ENCODE measurements at regions not wholly inside any gene's neighbourhood (a gene's known extent, or its start where the extent isn't known, plus 50 kb on each side); places are given as distances from the start of the nearest gene placed in this dataset.

DNA sequence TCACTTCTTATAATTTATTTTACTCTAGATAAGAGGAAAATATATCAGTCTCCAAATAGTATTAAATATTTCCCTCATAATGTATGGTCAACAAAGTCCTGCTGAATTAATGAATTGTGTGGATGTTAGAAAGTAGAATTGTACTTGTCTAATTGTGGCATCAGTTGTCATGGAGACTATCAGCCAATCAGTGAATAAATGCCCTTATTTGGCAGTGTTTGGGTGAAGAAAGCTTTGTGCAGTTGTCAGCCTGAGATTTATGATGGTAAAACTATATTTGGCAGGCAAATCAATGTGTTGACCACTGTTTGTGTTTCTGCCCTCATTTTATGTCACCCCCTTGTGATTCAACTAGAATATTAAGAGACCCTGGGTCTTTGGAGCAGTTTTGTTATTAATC is 293.6 kb upstream of the MDFIC2 start:
- intact Hi-C loops (cut with micrococcal nuclease), result no loop called here
- peaks cover 0 to 2% (median 0%) of the 10 kb centered on the region in 7 donors for H3K9me3 Mint-ChIP-seq

DNA sequence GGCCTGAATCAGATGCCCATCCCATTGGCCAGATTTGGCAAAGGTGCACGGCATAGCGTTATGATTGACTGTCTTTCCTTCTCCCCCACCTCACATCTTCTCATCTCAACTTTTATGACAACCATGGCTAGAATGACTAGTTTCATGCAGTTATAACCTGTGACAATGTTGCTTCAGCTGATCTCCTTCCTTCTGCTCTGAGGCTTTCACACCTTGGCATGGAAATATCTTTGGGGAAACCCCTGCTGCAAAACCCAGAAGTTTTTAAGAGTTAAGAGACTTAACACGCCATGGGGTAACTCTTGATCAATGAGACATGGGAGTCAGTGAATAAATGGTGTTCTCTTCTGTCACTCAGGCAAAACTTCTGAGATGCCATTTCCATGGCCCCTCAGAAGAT is 290.7 kb upstream of the MDFIC2 start:
- no peak overlapping the region for H3K4me3 Mint-ChIP-seq
- Histone ChIP-seq H3K4me1 (ENCODE audit: control insufficient read depth in 1 of 2, insufficient read depth in 2 of 2, low read length in 2 of 2) (no peaks in the 10 kb centered on the region), H3K4me2 (replicated peaks; ENCODE audit: extremely low read depth, low read length, poor library complexity, severe bottlenecking) (no peak overlapping the region), H3K27me3 (ENCODE audit: control insufficient read depth in 2 of 2, insufficient read depth in 2 of 2, low read length in 2 of 2) (no peaks in the 10 kb centered on the region), H3K27ac (ENCODE audit: low read depth in 1 of 2, low read length in 2 of 2) (no peak overlapping the region), H3K9ac (ENCODE audit: insufficient read depth, low read length, poor library complexity, severe bottlenecking) (no peak overlapping the region), H3K4me3 (replicated peaks in 1 of 3; ENCODE audit: low read depth in 2 of 3, low read length in 3 of 3) (no peak overlapping the region), H3K79me2 (ENCODE audit: insufficient read depth, low read length) (no peaks in the 10 kb centered on the region), H3K9me3 (replicated peaks in 1 of 2; ENCODE audit: control insufficient read depth in 1 of 2, insufficient read depth in 1 of 2, low read length in 2 of 2) (no peaks in the 10 kb centered on the region), H2AFZ (ENCODE audit: insufficient read depth, low read depth, low read length, poor library complexity, severe bottlenecking) (no peak overlapping the region), H3K36me3 (replicated peaks in 1 of 2; ENCODE audit: control insufficient read depth in 1 of 2, insufficient read depth in 2 of 2, low read length in 2 of 2) (no peaks in the 10 kb centered on the region), H4K20me1 (ENCODE audit: insufficient read depth, low read length) (no peaks in the 10 kb centered on the region)
- DNase-seq, result no peak
- TF ChIP-seq, protein P1, sequence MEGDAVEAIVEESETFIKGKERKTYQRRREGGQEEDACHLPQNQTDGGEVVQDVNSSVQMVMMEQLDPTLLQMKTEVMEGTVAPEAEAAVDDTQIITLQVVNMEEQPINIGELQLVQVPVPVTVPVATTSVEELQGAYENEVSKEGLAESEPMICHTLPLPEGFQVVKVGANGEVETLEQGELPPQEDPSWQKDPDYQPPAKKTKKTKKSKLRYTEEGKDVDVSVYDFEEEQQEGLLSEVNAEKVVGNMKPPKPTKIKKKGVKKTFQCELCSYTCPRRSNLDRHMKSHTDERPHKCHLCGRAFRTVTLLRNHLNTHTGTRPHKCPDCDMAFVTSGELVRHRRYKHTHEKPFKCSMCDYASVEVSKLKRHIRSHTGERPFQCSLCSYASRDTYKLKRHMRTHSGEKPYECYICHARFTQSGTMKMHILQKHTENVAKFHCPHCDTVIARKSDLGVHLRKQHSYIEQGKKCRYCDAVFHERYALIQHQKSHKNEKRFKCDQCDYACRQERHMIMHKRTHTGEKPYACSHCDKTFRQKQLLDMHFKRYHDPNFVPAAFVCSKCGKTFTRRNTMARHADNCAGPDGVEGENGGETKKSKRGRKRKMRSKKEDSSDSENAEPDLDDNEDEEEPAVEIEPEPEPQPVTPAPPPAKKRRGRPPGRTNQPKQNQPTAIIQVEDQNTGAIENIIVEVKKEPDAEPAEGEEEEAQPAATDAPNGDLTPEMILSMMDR (IDR thresholded peaks at IDR 0.05), result no peak
- no peaks in the 10 kb centered on the region for H3K36me3 Mint-ChIP-seq
- WGBS (ENCODE audit: insufficient coverage), result 61% methylated on average over 3 of the region's 3 CpGs
- H3K27ac Mint-ChIP-seq, result no peak overlapping the region
- intact Hi-C loops (cut with micrococcal nuclease), result no loop called here
- H3K4me1 Mint-ChIP-seq, result no peaks in the 10 kb centered on the region
- H3K27me3 Mint-ChIP-seq (ENCODE audit: low read depth in 3 of 3), result no peaks in the 10 kb centered on the region
- H3K9me3 Mint-ChIP-seq, result peaks cover 0 to 3% (median 0%) of the 10 kb centered on the region in 7 donors

More for the DNA sequence above, 293.6 kb upstream of the MDFIC2 start:
- H3K4me1 ChIP-seq (ENCODE audit: control insufficient read depth in 1 of 2, insufficient read depth in 2 of 2, low read length in 2 of 2), result no peaks in the 10 kb centered on the region
- H4K20me1 ChIP-seq (ENCODE audit: insufficient read depth, low read length), result no peaks in the 10 kb centered on the region
- no peak overlapping the region for H3K9ac ChIP-seq (ENCODE audit: insufficient read depth, low read length, poor library complexity, severe bottlenecking)
- no peak for DNase-seq
- Mint-ChIP-seq H3K4me1 (no peaks in the 10 kb centered on the region), H3K4me3 (no peak overlapping the region), H3K36me3 (no peaks in the 10 kb centered on the region), H3K27ac (no peak overlapping the region), H3K27me3 (ENCODE audit: low read depth in 3 of 3) (no peaks in the 10 kb centered on the region)
- H3K27ac ChIP-seq (ENCODE audit: low read depth in 1 of 2, low read length in 2 of 2), result no peak overlapping the region
- H2AFZ ChIP-seq (ENCODE audit: insufficient read depth, low read depth, low read length, poor library complexity, severe bottlenecking), result no peak overlapping the region
- H3K4me2 ChIP-seq (replicated peaks; ENCODE audit: extremely low read depth, low read length, poor library complexity, severe bottlenecking), result no peak overlapping the region
- H3K79me2 ChIP-seq (ENCODE audit: insufficient read depth, low read length), result no peaks in the 10 kb centered on the region
- no peaks in the 10 kb centered on the region for H3K36me3 ChIP-seq (replicated peaks in 1 of 2; ENCODE audit: control insufficient read depth in 1 of 2, insufficient read depth in 2 of 2, low read length in 2 of 2)
- H3K9me3 ChIP-seq (replicated peaks in 1 of 2; ENCODE audit: control insufficient read depth in 1 of 2, insufficient read depth in 1 of 2, low read length in 2 of 2), result no peaks in the 10 kb centered on the region
- H3K27me3 ChIP-seq (ENCODE audit: control insufficient read depth in 2 of 2, insufficient read depth in 2 of 2, low read length in 2 of 2), result no peaks in the 10 kb centered on the region
- H3K4me3 ChIP-seq (replicated peaks in 1 of 3; ENCODE audit: low read depth in 2 of 3, low read length in 3 of 3), result no peak overlapping the region
- TF ChIP-seq, protein P1 (IDR thresholded peaks at IDR 0.05), result no peak
